ENCODE measurements at regions not wholly inside any gene's neighbourhood (a gene's known extent, or its start where the extent isn't known, plus 50 kb on each side); places are given as distances from the start of the nearest gene placed in this dataset.

- intact Hi-C loops (cut with DNase I; ENCODE audit: low total_unique reads) = no loop called here
- Histone ChIP-seq H3K4me1 (peaks cover 0 to 8% of the 10 kb centered on the region in 2 donors), H3K27ac (no peak overlapping the region), H3K36me3 (no peaks in the 10 kb centered on the region), H3K9me3 (no peaks in the 10 kb centered on the region), H3K4me3 (no peak overlapping the region), H3K27me3 (no peaks in the 10 kb centered on the region)
- ATAC-seq (no peak), DNase-seq (no peak)
- TF ChIP-seq POLR2A (IDR thresholded peaks at IDR 0.05) = no peak
- TF ChIP-seq, protein P1, sequence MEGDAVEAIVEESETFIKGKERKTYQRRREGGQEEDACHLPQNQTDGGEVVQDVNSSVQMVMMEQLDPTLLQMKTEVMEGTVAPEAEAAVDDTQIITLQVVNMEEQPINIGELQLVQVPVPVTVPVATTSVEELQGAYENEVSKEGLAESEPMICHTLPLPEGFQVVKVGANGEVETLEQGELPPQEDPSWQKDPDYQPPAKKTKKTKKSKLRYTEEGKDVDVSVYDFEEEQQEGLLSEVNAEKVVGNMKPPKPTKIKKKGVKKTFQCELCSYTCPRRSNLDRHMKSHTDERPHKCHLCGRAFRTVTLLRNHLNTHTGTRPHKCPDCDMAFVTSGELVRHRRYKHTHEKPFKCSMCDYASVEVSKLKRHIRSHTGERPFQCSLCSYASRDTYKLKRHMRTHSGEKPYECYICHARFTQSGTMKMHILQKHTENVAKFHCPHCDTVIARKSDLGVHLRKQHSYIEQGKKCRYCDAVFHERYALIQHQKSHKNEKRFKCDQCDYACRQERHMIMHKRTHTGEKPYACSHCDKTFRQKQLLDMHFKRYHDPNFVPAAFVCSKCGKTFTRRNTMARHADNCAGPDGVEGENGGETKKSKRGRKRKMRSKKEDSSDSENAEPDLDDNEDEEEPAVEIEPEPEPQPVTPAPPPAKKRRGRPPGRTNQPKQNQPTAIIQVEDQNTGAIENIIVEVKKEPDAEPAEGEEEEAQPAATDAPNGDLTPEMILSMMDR (IDR thresholded peaks at IDR 0.05 in 4 of 5, conservative IDR thresholded peaks at IDR 0.05 in 1 of 5) = no peak
- in situ Hi-C loops (cut with MboI; ENCODE audit: low sequenced_read_pairs in 4 of 4) = no loop called here
Measured at GRCh38 chr15:39499042-39499441, 81.8 kb upstream of the THBS1 start.

DNA sequence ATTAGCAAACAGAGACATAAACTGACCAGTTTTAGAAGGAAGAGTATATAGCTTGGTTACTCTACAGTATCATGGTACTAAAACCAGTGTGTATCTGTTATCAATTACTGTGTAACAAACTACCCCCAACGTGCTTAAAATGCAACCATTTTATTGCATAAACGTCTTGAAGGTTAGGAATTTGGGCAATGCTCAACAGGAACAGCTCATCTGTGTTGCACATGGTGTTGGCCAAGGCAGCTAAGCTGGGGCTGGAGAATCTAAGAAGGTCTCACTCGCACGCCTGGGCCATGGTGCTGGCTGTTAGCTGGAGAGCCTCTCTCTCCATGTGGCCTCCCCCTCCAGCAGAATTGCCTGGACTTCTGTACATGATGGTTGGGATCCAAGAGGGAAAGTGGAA, 81.2 kb upstream of the THBS1 start:
- in situ Hi-C loops (cut with MboI; ENCODE audit: low sequenced_read_pairs in 4 of 4) (no loop called here), intact Hi-C loops (cut with DNase I; ENCODE audit: low total_unique reads) (no loop called here)
- DNase-seq = no peak
- H3K9me3 ChIP-seq = no peaks in the 10 kb centered on the region
- no peak overlapping the region for H3K27ac ChIP-seq
- H3K36me3 ChIP-seq = no peaks in the 10 kb centered on the region
- ATAC-seq = no peak
- peaks cover 0 to 8% of the 10 kb centered on the region in 2 donors for H3K4me1 ChIP-seq
- TF ChIP-seq POLR2A (IDR thresholded peaks at IDR 0.05) = no peak
- TF ChIP-seq, protein P1 (IDR thresholded peaks at IDR 0.05 in 4 of 5, conservative IDR thresholded peaks at IDR 0.05 in 1 of 5) = no peak
- no peak overlapping the region for H3K4me3 ChIP-seq
- no peaks in the 10 kb centered on the region for H3K27me3 ChIP-seq

DNA sequence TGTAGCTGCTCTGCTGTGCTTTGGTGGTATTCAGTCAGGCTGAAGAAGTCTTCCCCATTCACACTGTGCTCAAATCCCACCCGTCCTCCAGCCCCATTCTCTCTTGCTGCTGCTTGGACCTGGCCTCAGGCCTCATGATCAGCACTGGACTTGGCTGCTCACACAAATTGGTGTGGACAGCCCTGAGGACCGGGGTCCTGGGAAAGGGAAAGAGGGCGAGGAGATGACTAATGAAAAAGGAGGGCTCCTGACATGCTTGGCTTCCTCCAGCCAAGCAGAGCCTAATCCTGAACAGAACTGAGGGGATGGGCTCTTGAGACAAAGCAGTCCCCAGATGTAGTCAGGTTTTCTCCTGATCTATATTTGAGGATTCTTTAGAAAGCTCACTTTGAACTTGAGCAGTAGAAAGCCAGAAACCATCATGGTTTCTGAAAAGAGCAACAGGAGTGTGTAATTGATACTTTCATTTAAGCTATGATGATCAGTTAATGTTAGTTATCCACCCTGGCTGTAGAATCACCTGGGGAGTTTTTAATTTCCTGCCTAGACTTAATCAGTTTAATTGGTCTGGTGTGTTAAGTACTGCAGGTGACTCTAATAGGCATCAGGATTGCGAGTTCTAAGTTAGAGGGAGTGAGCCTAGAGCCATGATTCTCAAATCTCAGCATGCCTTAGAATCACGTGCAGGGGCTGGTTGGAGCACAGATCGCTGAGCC, 79.4 kb upstream of the THBS1 start:
- Histone ChIP-seq H3K36me3 (no peaks in the 10 kb centered on the region), H3K27ac (no peak overlapping the region), H3K4me3 (no peak overlapping the region), H3K4me1 (peaks cover 0 to 6% of the 10 kb centered on the region in 2 donors), H3K27me3 (no peaks in the 10 kb centered on the region), H3K9me3 (no peaks in the 10 kb centered on the region)
- ATAC-seq (no peak), DNase-seq (no peak)
- intact Hi-C loops (cut with DNase I; ENCODE audit: low total_unique reads) (no loop called here), in situ Hi-C loops (cut with MboI; ENCODE audit: low sequenced_read_pairs in 4 of 4) (no loop called here)
- no peak for TF ChIP-seq POLR2A (IDR thresholded peaks at IDR 0.05)
- TF ChIP-seq, protein P1 (IDR thresholded peaks at IDR 0.05 in 4 of 5, conservative IDR thresholded peaks at IDR 0.05 in 1 of 5) = no peak

- DNase-seq (no peak), ATAC-seq (no peak)
- intact Hi-C loops (cut with DNase I; ENCODE audit: low total_unique reads) = no loop called here
- no peaks in the 10 kb centered on the region for H3K27me3 ChIP-seq
- peaks cover 0 to 1% of the 10 kb centered on the region in 2 donors for H3K4me1 ChIP-seq
- no peak overlapping the region for H3K27ac ChIP-seq
- no peaks in the 10 kb centered on the region for H3K36me3 ChIP-seq
- TF ChIP-seq, protein P1 (IDR thresholded peaks at IDR 0.05 in 4 of 5, conservative IDR thresholded peaks at IDR 0.05 in 1 of 5) = no peak
- no peak for TF ChIP-seq POLR2A (IDR thresholded peaks at IDR 0.05)
- H3K9me3 ChIP-seq = no peaks in the 10 kb centered on the region
- no peak overlapping the region for H3K4me3 ChIP-seq
- in situ Hi-C loops (cut with MboI; ENCODE audit: low sequenced_read_pairs in 4 of 4) = no loop called here
Measured at GRCh38 chr15:39502082-39502447, 78.8 kb upstream of the THBS1 start.
